ENCODE measurements at regions not wholly inside any gene's neighbourhood (a gene's known extent, or its start where the extent isn't known, plus 50 kb on each side); places are given as distances from the start of the nearest gene placed in this dataset.
"Not testable (repeated sequence)": the region's sequence is repeated elsewhere in the genome, so short reads cannot be mapped to it uniquely, and the experiment has no call there.

- in situ Hi-C loops (cut with HindIII; ENCODE audit: low sequenced_read_pairs): no loop called here
Observed at GRCh38 chr20:55446301-55446700, 559.0 kb downstream of the CBLN4 start.

DNA sequence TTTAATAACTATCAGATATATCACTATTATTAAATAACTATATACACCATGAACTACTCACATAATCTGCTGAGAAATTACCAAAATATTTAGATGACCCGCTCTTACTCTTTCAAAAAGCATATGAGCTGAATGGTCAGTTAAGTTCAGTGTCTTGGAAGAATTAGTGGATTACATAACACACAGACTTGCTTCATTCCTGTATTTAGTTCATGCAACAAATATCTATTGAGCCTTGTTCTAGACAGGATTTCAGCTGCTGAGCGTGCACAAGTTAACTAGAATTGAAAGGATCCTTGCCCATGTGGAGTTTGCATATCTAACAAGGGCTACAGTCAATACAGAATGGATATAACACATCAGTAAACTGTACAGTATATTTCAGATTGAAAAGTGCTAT lies 566.2 kb downstream of the CBLN4 start:
- in situ Hi-C loops (cut with HindIII; ENCODE audit: low sequenced_read_pairs): no loop called here

DNA sequence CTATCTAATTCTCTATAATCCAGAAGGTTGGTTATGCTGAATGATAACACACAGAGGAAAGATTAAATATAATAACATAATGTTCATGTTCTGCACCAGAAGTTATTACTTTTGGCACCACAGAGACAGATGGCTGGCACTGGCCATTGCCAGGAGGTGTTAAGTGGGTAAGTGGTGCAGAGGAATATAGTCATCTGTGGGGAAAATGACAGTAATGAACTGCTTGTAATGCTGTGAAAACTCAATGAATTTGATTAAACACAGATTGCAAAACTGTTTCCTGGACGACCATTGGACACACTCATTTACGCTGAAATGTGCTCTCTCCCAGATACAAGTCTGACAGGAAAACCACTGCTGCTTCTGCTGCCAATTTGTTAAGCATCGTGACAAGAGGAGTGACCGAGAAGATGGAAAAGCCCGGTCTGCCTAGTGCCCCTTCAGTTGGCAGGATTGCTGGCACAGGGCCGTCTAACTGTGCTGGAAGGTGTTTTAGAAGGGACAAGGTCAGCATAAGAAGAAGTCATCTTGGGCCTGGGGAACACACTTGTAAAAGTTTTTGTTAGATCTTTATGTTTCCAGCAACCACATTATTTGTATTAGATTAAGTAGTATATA lies 567.4 kb downstream of the CBLN4 start:
- in situ Hi-C loops (cut with HindIII; ENCODE audit: low sequenced_read_pairs): no loop called here

- in situ Hi-C loops (cut with HindIII; ENCODE audit: low sequenced_read_pairs): no loop called here
Observed at GRCh38 chr20:55424968-55425367, 580.4 kb downstream of the CBLN4 start.

- in situ Hi-C loops (cut with HindIII; ENCODE audit: low sequenced_read_pairs): no loop called here
Observed at GRCh38 chr20:55424476-55424875, 580.8 kb downstream of the CBLN4 start.

DNA sequence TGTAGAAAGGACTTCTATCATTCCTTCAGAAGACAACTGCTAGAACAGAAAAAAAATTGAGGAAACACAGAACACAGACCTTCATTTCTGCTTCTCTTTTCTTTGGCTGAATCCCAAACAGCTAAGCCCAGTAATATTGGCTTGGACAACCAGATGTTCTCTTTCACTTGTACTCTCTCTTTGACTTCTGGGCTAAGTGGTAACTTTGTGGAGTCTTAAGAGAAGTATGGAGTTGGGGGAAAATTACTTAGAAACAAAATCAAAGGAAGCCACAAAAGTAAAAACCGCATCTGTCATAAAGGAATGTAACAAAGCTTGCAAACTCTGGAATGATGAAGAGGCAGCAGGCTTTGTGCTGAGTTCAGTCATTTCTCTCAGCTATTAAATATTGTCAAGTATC lies 587.5 kb downstream of the CBLN4 start:
- in situ Hi-C loops (cut with HindIII; ENCODE audit: low sequenced_read_pairs): no loop called here

DNA sequence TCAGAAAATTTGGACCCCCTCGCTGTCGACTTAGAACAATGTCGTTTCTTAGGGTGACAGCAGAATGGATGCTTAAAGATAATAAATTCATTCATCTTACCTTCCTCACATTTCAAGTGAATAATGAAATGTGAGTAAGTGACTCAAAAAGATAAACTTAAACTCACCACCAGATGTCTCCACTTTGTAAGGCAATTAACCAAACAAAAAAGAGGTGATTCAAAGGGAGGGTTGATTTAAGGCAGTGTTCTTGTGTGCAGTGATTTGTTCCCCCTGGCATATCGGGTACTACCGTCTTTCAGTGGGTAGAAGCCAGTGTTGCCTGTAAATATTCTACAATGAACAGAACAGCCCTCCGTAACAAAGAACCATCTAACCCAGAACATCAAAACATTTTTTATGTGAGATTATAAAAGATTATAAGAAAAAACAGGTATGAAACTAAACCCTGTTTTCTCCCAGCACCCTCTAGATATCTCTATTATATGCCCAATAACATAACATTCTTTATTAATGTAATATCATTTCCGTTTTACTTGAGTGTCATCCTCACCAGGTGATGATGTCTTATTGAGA lies 589.7 kb downstream of the CBLN4 start:
- in situ Hi-C loops (cut with HindIII; ENCODE audit: low sequenced_read_pairs): no loop called here

DNA sequence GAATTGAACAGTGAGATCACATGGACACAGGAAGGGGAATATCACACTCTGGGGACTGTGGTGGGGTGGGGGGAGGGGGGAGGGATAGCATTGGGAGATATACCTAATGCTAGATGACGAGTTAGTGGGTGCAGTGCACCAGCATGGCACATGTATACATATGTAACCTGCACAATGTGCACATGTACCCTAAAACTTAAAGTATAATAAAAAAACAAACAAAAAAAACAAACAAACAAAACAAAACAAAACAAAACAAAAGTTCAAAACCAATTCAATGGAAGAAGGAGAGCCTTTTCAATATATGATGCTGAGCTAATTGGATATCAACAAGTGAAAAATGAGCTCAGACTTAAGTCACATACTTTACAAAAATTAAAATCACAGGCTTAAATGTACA lies 592.8 kb downstream of the CBLN4 start:
- in situ Hi-C loops (cut with HindIII; ENCODE audit: low sequenced_read_pairs): not testable (repeated sequence)

GRCh38 chr20:55406891-55407290 lies 598.4 kb downstream of the CBLN4 start:
- in situ Hi-C loops (cut with HindIII; ENCODE audit: low sequenced_read_pairs): no loop called here

DNA sequence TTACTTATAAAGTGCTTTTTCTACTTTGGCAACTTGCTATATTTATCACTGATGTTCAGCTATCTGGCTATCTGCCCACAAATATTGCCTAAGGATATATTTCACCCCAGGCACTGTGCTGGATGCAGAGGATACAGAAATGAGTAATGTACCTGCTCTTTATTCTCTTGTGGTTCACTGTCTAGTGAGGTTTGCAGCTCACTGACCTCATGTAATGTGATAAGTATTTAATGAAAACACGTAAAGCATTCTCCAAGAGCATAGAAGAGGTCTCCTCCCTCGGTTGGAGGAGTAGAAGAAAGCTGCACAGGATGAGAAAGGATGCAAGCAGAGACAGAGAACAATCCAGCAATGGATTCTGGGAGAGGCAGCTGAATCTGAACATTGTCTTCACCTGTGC lies 610.7 kb downstream of the CBLN4 start:
- in situ Hi-C loops (cut with HindIII; ENCODE audit: low sequenced_read_pairs): no loop called here

- in situ Hi-C loops (cut with HindIII; ENCODE audit: low sequenced_read_pairs): no loop called here
Observed at GRCh38 chr20:55390791-55391190, 614.5 kb downstream of the CBLN4 start.

GRCh38 chr20:55386686-55387085 lies 618.6 kb downstream of the CBLN4 start:
- in situ Hi-C loops (cut with HindIII; ENCODE audit: low sequenced_read_pairs): no loop called here

DNA sequence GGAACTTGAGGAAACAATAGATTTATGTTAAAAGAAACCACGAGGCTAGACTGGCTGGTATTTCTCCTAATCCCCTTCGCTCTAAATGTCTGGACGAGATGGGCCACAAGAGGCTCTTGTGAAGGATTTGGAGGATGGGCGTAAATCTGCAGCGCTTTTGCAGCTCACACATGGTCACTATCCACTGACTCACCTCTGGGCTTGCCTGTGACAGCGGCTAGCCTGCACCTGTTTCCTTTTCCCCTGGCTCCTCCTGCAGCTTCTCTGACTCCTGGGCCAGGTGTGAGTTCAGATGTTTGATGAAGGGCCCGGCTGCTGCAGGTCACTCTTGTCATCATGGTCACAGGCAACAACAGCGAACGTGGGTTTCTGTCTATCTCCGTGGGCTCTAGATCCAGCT lies 629.4 kb downstream of the CBLN4 start:
- in situ Hi-C loops (cut with HindIII; ENCODE audit: low sequenced_read_pairs): no loop called here

DNA sequence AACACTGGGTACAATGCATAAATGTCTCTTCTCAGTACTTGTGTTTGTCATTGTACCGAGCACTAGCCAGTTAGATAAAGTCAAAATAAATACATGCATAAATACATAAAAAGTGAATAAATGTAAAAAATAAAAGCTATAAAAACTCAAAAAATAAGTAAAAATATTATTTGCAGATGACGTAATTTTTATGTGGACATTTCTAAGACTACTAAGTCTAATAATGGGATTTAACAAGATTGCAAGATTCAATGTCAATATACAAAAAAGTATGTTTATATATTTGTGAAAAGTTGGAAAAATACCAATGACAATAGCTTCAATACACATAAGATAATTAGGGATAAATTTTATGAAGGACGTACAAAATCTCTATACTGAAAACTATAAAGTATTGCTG lies 639.6 kb downstream of the CBLN4 start:
- in situ Hi-C loops (cut with HindIII; ENCODE audit: low sequenced_read_pairs): no loop called here

DNA sequence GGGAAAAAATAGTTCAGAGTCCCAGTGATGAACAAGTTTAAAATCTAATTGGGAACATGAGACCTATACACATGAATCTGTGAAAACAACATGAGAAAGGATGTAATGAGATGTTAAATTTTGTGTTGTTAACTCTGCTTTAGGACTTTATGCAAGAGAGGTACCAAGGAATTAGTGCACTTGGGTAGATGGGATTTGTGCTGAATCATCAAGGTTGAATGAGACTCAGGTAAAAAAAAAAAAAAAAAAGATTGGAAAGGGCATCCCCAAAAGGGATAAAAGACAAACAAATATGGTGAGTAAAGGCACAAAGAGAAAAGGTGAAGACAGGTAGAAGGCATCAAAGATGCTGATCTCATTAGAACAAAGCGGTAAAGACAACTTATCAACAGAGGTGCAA lies 644.4 kb downstream of the CBLN4 start:
- in situ Hi-C loops (cut with HindIII; ENCODE audit: low sequenced_read_pairs): no loop called here

DNA sequence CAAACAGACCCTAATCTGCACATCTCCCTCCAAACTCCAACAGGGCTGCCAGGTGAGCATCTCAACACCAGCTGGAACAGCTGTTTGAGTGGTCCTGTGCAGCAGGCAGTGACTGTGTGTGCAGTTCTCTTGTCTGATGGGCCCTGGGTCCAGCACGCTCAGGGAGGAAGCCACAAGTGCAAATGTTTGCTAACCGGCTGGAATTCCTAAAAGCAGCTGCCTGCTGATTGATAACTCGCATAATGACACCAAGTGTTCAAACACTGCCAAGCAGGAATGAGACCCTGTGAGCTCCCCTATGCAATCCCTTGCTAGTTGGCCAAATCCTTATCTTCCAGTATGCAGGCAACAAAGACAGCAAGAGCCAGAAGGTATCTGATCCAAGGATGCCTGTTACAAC lies 650.6 kb downstream of the CBLN4 start:
- in situ Hi-C loops (cut with HindIII; ENCODE audit: low sequenced_read_pairs): no loop called here

GRCh38 chr20:55353206-55353605 lies 652.1 kb downstream of the CBLN4 start:
- in situ Hi-C loops (cut with HindIII; ENCODE audit: low sequenced_read_pairs): no loop called here

GRCh38 chr20:55348223-55348622 lies 657.1 kb downstream of the CBLN4 start:
- in situ Hi-C loops (cut with HindIII; ENCODE audit: low sequenced_read_pairs): no loop called here

- in situ Hi-C loops (cut with HindIII; ENCODE audit: low sequenced_read_pairs): no loop called here
Observed at GRCh38 chr20:55342822-55343221, 662.5 kb downstream of the CBLN4 start.

- in situ Hi-C loops (cut with HindIII; ENCODE audit: low sequenced_read_pairs): no loop called here
Observed at GRCh38 chr20:55333798-55334197, 671.5 kb downstream of the CBLN4 start.

- in situ Hi-C loops (cut with HindIII; ENCODE audit: low sequenced_read_pairs): no loop called here
Observed at GRCh38 chr20:55329108-55329507, 676.2 kb downstream of the CBLN4 start.

DNA sequence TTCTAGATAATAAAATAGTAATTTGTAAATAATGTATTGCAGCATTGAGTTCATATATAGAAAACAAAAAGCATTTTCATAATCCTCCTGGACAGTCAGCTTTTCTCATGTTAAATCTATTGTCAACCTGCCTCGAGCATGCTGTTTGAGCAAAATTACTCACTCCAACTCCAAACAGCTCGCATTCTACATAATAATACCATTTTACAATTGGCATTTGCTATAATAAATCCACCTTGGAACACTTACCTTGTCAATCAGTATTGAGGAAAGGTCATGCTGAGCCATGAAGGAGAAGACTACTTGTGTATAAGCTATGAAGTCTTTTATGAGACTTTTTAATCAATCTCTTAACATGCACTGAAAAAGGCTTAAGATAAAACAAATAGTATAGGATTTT lies 682.6 kb downstream of the CBLN4 start:
- in situ Hi-C loops (cut with HindIII; ENCODE audit: low sequenced_read_pairs): no loop called here

- in situ Hi-C loops (cut with HindIII; ENCODE audit: low sequenced_read_pairs): no loop called here
Observed at GRCh38 chr20:55316753-55317152, 688.6 kb downstream of the CBLN4 start.

All from endothelial cell of hepatic sinusoid (primary cell).